ENCODE measurements at regions not wholly inside any gene's neighbourhood (a gene's known extent, or its start where the extent isn't known, plus 50 kb on each side); places are given as distances from the start of the nearest gene placed in this dataset.
"Not testable (repeated sequence)": the region's sequence is repeated elsewhere in the genome, so short reads cannot be mapped to it uniquely, and the experiment has no call there.

DNA sequence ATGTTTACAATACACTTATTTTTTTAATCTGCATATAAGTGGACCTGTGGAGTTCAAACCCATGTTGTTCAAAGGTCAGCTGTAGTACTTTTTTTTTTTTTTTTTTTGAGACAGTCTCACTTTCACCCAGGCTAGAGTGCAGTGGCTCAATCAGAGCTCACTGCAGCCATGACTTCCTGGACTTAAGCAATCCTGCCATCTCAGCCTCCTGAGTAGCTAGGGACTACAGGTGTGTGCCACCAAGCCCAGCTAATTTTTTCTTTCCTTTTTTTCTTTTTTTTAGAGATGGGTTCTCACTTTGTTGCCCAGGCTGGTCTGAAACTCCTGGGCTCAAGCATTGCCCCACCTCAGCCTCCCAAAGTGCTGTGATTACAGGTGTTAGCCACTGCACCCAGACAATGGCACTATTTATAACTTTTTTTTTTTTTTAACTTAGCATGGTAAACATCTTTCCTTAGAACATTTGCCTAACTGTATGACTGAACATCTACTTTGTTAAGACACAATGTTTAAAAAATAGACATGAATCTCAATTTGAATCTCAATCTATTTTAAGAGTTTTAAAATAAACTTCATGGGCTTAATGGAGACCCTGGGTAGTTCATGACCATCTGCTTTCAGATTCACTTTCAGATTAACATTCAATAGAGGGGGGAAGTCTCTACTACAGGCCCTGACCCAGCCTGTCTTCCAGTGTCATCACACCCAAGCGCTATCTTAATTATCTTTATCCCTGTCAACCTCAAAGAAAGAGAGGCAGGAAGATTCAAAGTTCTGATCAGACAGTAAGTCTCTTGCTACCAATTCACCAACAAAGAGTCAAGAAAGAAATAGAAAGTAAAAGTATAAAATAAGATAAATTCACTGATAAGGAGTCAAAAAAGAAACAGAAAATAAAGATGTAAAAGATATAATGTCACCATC is 97.7 kb upstream of the DOCK9 start:
- no peak for DNase-seq (ENCODE audit: low read depth)

DNA sequence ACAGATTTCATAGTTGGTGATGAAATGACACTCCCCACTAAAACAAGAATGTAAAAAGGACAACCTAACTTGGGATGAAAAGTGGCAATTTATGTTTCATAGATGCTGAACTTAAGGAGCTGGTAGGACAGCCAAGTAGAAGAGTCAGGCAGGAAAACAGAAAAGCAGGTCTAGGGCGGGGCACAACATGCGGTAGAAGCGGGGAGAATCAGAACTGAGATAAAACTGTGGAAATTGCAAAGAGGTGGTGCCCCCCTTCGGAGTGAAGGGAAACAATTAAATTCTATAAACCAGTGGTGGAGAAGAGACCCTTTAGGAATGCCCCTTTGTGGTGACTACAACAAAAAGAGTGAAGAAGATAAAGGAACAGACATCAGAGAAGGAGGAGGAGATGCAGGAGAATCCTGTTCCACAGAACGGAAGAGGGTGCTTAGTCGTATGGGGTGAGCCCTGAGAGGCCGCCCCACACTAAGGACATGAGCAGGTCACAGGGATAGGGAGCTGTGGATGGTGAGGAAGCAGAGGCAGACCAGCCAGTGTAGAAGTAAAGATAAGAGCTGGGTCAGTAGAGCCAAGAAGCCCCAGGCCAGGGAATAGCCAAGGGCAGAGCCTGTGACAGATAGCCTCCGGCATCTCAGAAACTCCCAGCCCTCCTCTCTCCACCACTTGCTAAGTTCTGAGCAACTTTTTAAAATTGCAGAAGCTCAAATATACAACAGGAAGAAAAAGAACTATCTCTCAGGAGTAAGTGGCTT is 100.3 kb upstream of the DOCK9 start:
- no peak for DNase-seq (ENCODE audit: low read depth)

DNA sequence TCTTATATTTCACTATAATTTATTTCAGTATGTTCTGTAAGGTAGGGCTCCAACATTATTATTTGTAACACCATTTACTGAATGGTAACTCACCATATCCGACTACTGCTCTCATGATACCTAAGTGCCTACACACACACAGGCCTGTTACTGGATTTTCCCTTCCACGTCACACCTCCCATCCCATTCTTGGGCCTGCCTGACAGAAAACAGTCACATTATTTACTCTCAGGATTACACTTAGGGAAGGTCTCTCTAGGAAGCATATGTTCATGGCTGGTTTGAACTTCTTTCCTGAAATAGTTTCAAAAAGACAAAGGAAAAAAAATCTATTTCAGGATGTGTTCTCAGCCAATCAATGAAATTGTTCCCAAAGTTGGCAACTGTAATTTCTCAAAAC is 102.3 kb upstream of the DOCK9 start:
- no peak for DNase-seq (ENCODE audit: low read depth)

DNA sequence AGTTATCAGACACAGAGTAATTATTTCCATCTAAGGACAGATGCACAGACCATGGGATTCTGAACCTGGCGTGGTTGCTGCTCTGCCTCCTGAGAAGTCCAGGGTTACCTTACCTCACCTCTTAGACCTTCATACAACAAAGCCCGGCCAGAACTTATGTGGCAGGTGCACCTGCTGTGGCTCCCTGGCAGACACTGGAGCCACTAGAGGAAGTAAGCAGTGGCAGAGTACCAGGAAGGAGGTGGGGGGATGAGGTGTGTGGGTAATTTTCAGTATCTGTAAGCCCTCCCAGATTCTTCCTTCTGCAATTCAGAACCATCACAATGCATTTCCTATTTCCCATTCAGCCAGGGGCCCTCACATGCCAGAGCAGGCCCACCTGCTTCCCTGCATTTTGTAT is 106.1 kb upstream of the DOCK9 start:
- no peak for DNase-seq (ENCODE audit: low read depth)

DNA sequence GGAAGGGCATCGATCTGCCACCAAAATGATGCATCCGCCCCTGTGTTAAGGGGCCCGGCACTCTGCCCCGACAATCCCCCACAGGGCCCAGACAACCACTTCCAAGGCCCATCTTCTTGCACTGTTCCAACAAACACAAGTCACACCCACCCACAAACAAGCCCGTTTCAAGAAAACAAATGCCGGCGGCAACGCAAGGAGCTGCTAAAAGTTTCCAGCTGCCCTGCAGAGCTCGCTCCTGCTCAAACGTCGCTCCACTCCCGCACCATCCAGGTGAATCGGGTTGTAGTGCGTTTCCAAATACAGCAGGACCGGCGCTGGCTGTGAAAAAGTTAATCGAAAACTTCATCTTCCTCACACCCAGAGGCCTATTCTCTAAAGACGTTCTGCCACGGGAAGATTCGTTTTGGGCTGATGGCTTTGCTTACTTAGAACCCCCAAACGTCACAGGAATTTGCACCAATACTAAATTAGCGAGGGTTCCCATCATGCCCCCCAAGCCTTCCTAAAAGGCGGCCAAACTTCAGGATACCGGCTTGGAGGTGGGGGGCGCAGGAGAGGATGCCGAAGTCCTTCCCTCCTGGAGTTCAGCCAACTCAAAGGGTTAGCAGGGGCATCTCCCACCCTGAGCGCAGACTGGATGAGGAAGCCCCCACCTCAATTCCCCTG is 107.4 kb upstream of the DOCK9 start:
- no peak for DNase-seq (ENCODE audit: low read depth)

DNA sequence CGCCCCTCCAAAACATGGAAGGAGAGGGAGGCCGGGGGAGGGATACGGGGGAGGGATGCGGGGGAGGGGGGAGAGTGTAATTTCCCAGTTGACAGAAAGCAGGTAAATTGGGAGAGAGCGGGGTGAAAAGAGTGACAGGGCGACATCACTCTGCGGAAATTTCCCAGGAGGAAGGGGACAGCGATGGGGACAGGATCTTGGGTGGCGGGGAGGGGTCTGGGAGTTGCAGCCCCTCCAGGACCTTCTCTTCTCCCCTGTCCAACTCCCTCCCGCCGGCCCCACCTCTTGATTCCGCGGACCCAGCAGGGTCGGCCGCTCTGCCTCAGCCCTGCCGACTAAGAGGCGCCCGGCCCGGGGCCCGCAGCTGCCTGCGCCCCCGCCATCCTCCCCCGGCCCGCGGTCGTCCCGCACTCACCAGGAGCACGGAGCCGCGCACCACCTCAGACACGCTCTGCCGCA is 108.0 kb upstream of the DOCK9 start:
- DNase-seq (ENCODE audit: low read depth) = no peak

DNA sequence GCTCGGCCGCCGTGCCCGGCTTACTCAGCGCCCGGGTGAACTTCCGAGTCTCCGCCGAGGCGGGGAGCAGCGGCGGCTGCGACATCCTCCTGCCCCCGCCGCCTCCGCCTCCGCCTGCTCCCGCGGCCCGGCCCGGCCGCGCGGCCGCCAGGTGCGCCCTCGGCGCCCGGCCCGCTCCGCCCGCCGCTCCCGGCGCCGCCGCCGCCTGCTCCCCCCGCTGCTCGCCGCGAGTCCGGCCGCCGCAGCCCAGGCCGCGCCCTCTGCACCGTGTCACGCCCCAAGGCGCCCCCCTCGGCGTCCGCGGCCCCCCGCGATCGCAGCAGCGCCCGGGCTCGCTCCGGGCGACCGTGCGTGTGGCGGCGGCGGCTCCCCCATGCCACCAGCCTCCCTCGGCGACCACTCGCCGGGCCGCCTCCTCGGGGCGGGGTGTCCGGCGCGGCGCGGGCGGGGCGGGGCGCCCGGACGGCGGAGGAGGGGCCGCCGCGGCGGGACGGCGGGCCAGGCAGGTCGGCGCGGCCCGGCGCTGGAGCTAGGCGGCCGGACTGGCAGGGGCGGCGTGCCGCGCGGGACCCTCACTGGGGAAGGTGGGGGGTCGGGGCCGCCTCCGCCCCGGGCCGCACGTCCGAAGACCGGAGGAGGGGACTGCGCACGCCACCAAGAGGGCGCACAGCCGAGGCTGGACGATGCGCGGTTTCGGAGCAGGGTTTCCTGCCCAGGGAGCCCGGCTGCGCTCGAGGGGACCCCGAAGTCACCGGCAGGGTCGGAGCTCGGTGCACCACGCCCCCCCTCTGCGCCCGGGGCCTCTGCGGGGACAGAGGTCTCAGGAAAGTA is 108.6 kb upstream of the DOCK9 start:
- peak; percentile 49 for DNase-seq (ENCODE audit: low read depth)

DNA sequence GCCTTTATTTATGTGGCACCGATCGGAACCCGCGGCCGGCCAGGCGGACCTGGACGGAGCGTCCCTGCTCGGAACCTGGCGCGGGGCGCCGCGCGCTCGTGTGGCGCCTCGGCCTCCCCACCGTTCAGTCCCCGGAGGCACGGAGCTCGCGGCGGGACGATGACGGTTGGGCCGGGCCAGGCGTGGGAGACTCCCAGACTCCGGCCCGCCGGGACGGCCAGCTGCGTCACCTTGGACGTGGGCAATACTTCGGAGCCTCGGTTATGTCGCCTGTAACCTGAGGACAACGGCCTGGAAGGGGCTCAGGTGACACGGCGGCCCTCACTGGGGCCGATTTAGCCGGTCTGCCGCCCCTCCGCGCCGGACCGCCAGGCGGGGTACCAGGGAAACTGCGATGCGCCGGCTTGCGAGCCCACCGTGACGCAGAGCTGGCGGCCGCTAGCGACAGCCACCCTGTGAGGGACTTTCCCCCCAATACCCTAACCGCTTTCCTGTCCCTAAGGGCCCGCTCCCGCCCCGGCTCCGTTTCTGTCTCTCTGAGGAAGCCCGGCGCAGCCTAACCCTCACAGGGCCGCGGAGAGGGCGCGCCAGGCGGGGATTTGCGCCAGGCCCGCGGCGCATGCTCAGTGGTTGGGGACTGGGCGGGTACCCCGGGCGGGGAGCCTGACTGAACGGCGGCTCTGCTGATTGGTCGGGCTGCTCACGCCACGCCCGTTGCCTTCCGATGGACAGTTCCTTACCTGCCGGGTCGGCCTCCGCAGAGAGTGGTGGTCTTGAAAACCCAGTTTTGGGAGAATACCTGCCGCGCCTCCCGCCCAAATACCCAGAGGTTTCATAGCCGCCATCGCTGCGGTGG is 109.5 kb upstream of the DOCK9 start:
- DNase-seq (ENCODE audit: low read depth) = peak; percentile 81

DNA sequence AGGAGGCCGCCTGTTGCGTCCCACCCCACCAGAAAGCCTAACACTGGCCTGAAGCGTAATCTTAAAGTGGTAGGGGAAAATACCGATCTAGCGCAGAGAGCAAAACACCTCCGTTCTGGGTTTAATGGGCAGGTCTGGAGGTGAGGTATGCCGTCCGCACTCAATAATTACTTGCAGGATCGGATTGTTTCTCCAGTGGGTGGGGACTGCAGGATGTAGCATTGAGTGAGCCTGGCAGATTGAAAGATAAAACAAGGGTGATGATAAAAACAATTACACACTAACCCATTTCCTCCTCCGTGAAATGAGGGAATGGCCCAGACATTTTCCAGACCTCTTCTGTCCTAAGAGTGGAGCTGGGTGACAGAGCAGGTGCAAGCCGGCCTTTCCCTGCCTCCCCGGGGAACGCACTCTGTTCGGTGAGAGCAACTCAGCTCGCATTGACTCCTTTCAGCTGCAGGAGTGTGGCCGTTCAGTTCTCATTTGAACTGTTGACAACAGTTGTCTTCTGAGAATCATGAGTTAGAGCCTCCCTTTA is 110.2 kb upstream of the DOCK9 start:
- DNase-seq (ENCODE audit: low read depth) = no peak

DNA sequence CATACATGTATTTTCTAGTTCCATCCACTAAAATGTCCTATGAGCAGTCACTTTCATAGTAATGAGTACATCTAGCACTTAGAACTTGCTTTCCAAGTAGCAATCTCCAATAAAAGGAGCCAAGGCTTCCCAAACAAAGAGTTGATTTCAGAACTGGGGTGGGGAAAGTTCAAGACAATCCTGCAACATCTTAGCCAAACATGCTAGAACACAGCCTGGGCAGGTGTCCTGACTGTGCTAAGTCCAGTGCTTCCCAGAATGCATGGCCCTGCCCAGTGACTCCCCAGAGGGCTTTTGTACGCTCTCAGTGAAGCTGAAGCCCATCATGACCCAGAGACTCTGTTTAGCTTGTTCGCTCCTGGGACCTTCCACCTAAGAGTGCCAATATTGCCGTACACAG is 106.7 kb upstream of the UBAC2 start:
- no peak for DNase-seq (ENCODE audit: low read depth)

DNA sequence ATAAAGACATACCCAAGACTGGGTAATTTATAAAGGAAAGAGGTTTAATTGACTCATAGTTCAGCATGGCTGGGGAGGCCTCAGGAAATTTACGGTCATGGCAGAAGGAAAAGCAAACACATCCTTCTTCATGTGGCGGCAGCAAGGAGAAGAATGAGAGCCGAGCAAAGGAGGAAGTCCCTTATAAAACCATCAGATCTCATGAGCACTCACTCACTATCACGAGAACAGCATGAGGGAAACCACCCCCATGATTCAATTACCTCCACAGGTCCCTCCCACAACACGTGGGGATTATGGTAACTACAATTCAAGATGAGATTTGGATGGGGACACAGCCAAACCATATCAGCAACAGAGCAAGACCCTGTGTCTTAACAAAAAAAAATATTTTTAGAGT is 98.8 kb upstream of the UBAC2 start:
- not testable (repeated sequence) for DNase-seq (ENCODE audit: low read depth)

DNA sequence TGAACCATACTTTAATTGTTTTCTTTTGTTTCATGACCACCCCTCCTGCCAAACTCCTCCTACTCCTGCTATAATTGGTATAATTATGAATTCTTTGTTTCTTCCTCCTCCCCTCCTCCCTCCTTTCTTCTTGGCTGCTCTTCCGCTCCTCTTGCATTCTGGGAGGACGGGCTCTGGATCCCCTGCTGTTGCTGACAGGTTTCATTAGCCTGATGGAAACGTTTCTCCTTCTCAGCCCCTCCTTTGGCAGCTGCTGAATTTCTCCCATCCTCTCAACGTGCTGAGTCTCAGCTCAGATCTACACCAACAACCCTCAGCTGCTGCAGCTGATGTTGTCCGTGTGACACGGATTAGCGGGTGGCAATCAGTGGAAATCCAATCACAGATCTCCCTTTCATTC is 97.1 kb upstream of the UBAC2 start:
- DNase-seq (ENCODE audit: low read depth) = no peak

DNA sequence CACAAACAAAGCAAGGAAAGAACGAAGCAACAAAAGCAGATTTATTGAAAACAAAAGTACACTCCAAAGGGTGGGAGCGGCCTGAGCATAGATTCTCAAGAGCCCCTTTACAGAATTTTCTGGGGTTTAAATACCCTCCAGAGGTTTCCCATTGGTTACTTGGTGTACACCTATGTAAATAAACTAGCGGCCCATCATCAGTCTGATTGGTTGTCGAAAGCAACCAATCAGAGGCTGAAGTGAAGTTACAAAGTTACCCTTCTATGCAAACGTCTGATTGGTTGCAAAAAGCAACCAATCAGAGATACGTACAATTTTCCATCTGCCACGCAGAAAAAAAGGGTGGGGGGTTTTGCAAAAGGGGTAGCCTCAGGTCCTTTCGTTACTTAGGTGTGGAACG is 96.3 kb upstream of the UBAC2 start:
- DNase-seq (ENCODE audit: low read depth) = no peak

DNA sequence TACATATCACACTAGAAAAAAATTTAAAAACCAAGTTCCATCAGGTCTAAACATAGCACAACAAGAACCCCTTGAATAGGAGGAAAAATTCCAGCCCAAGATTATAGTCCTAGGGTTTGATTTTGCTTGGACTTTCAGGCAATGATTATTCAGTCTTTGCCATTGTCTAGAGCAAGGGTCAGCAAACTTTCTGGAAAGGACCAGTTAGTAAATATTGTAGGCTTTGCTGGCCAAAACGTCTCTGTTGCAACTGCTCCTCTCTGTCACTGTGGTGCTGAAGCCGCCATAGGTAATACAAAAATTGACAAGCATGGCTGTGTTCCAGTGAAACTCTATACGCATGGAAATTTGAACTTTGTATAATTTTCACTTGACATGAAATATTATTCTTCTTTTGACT is 95.5 kb upstream of the UBAC2 start:
- no peak for DNase-seq (ENCODE audit: low read depth)

DNA sequence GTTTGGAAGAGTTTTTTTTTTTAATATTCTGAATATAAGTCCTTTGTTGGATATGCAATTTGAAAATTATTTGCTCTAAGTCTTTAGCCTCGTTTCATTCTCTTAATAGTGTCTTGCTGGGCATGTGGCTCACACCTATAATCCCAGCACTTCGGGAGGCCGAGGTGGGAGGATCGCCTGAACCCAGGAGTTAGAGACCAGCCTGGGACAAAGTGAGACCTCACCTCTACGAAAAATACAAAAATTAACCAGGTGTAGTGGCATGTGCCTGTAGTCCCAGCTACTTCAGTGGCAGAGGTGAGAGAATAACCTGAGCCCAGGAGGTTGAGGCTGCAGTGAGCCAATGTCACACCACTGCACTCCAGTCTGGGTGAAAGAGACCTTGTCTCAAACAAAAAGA is 87.3 kb upstream of the UBAC2 start:
- no peak for DNase-seq (ENCODE audit: low read depth)

DNA sequence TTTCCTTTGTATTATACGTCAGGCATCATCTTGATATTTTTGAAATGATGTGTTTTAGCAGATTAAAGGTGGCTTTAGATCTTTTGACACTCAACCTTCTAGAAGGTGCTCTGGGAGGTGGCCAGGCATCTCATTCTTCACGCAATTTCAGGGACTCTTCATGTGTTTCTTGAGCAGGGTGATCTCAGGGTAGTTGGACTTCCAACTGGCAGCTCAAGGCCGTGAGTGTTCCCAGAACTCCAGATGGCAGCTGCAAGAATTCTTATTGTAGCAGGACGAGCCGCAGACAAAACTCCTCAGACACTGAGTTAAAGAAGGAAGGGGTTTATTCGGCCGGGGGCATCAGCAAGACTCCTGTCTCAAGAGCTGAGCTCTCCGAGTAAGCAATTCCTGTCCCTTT is 82.5 kb upstream of the UBAC2 start:
- no peak for DNase-seq (ENCODE audit: low read depth)

DNA sequence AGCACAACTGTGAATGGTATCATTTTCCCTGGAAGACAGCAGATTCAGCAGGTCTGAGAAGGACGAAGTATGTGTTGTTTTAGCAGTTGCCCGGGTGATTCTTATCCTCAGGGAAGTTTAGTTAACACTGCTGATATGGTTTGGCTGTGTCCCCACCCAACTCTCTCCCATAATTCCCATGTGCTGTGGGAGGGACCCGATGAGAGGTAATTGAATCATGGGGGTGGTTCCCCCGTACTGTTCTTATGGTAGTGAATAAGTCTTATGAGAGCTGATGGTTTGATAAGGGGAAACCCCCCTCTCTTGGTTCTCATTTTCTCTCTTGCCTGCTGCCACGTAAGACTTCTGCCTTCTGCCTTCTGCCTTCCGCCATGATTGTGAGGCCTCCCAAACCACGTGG is 81.0 kb upstream of the UBAC2 start:
- DNase-seq (ENCODE audit: low read depth) = no peak

DNA sequence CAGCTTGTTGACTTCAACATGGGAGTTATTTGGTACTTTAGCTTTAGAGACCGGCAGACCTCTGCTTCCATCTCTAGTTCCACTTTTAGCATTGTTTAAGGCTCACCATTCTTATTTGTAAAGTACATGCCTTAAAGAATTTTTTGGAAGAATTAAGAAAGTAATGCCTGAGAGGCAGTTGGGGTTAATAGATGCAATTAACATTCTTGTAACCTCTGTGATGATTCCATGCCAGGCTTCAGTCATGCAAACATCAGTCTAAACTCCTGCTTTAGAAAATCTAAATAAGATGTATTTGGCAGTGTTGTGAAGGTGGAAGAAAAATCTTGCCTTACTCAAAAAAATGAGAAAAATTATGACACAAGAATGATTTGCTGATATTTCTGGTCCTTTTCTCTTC is 79.9 kb upstream of the UBAC2 start:
- DNase-seq (ENCODE audit: low read depth) = no peak

DNA sequence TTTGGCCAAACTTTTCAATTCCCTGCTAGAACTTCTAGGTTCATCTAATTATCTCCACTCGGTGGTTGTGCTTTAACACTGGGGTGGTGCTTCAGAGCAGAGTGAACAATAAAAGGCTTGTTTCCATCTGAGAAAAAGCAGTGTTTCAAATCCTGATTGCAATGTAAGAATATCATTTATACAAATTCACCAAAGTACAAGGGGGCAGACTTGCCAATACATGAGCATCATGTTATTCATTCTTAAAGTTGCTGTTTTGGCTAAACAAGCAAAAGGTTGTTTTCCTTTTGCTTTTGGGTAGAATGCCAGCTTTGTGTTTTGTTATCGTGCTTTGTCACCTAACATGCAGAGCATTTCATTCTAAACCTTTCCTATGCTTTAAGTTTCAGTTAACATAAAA is 78.5 kb upstream of the UBAC2 start:
- DNase-seq (ENCODE audit: low read depth) = no peak

Data from fibroblast of gingiva (primary cell).